ENCODE measurements at regions not wholly inside any gene's neighbourhood (a gene's known extent, or its start where the extent isn't known, plus 50 kb on each side); places are given as distances from the start of the nearest gene placed in this dataset.

DNA sequence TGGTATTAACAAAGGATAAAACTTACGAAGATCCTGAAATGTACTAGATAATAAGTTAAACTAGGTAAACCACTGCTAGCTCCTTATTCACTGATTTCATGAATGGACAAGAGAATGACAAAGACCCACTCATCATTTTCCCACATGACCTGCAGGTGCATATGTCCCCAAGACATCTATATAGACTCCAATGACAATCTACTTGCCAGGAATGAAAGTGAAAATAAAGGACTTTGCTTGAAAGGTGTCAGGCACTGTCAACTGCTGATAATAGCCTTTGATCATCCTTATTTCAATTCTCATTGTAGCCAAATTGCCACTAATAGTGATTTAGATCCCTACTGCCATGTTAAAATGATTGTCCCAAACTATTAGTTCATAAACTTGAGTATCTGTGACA, 321.8 kb downstream of the HACE1 start:
- TF ChIP-seq POLR2A (IDR thresholded peaks at IDR 0.05; ENCODE audit: low read depth, low read length) (no peak), POLR2AphosphoS5 (IDR thresholded peaks at IDR 0.05; ENCODE audit: low read length) (no peak)
- TF ChIP-seq, protein P1, sequence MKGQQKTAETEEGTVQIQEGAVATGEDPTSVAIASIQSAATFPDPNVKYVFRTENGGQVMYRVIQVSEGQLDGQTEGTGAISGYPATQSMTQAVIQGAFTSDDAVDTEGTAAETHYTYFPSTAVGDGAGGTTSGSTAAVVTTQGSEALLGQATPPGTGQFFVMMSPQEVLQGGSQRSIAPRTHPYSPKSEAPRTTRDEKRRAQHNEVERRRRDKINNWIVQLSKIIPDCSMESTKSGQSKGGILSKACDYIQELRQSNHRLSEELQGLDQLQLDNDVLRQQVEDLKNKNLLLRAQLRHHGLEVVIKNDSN (IDR thresholded peaks at IDR 0.05; ENCODE audit: borderline replicate concordance, extremely low read length, insufficient read depth, low read depth, low read length): no peak
